K562 (cell line): ENCODE measurements at regions not wholly inside any gene's neighbourhood (a gene's known extent, or its start where the extent isn't known, plus 50 kb on each side); places are given as distances from the start of the nearest gene placed in this dataset.

Experiments used
- ATAC-seq: fragments of 200-7000 bp; cut with Tn5 transposase; 3 replicates; pipeline ENCODE4 v1.9.1; 2020; ENCODE audit warnings: moderate library complexity
- BruUV-seq: library from RNA; stranded (reverse); fragments of 400-500 nt; replicated peaks from 2 replicates; lab custom pipeline; 2021; lab: Mats Ljungman, UMichigan
- CTCF ChIA-PET: fragments of 300-600 bp; formaldehyde crosslinking; extraction: SDS; loops from one replicate; lab custom pipeline; 2021; ENCODE audit warnings: low intra/inter-chr PET ratio; lab: Yijun Ruan, JAX
- POLR2A ChIA-PET: fragments of 300-600, 350-650 bp; sonication (Branson Sonifier 250); formaldehyde crosslinking; extraction: SDS; loops from one replicate; lab custom pipeline; 2021; ENCODE audit warnings: antibody characterized with exemption, inconsistent platforms; lab: Yijun Ruan, JAX
- DNase-seq, 4 experiments: peaks; one replicate each; pipeline versions ENCODE4 v3.0.0 to v3.0.0-alpha.2; 2011 to 2018; ENCODE audit warnings: low spot score in 3 of 4, mixed read lengths in 3 of 4; ENCODE audit errors: extremely low read depth in 1 of 4
- FAIRE-seq: peaks from 2 replicates; lab custom pipeline; 2011; peaks lifted over from hg19 to GRCh38; lab: Jason Lieb, UNC
- H2AFZ ChIP-seq: 2 replicates; pipeline ENCODE4 v1.6.0; 2011; ENCODE audit warnings: low read depth, low read length, control low read depth, inconsistent platforms
- H3K27ac ChIP-seq: fragments of 200-600 bp; 3 replicates; pipeline ENCODE4 v1.8.0; 2011; ENCODE audit warnings: low read depth, mild to moderate bottlenecking, control low read depth, inconsistent platforms, low read length, moderate library complexity, mixed read lengths; ENCODE audit errors: extremely low read depth
- H3K27me3 ChIP-seq, 2 experiments: fragments of 300-600 bp in 1 of 2; 2 replicates in 1 of 2; 3 replicates in 1 of 2; pipeline versions ENCODE4 v1.6.0 to v1.8.0; 2011; ENCODE audit warnings: inconsistent platforms in 2 of 2, low read length in 2 of 2, mild to moderate bottlenecking in 1 of 2, mixed read lengths in 1 of 2, moderate library complexity in 1 of 2; ENCODE audit not compliant: control insufficient read depth in 2 of 2, insufficient read depth in 2 of 2
- H3K36me3 ChIP-seq: fragments of 300-600 bp; 3 replicates; pipeline ENCODE4 v1.8.0; 2011; ENCODE audit warnings: mild to moderate bottlenecking, low read length, inconsistent platforms; ENCODE audit not compliant: control insufficient read depth, insufficient read depth
- H3K4me1 ChIP-seq, 2 experiments: fragments of 200-600 bp in 1 of 2; replicated peaks in 1 of 2; 2 replicates in 1 of 2; 3 replicates in 1 of 2; pipeline versions ENCODE4 v1.5.1 to v1.8.0; 2011; ENCODE audit warnings: inconsistent platforms in 2 of 2, low read length in 2 of 2, mild to moderate bottlenecking in 1 of 2, mixed read lengths in 1 of 2, moderate library complexity in 1 of 2; ENCODE audit not compliant: control insufficient read depth in 2 of 2, insufficient read depth in 2 of 2
- H3K4me2 ChIP-seq: 2 replicates; pipeline ENCODE4 v1.6.1; 2011; ENCODE audit warnings: low read length, control low read depth, inconsistent platforms, mixed read lengths; ENCODE audit not compliant: insufficient read depth
- H3K4me3 ChIP-seq: fragments of 200-600 bp; sonication (generic), shearing (Covaris generic); 2 replicates; pipeline ENCODE4 v1.5.1; 2016; ENCODE audit warnings: control low read depth, inconsistent platforms
- H3K79me2 ChIP-seq: fragments of 200-600 bp; 3 replicates; pipeline ENCODE4 v1.8.0; 2011; ENCODE audit warnings: low read length, inconsistent platforms; ENCODE audit not compliant: control insufficient read depth, insufficient read depth
- H3K9ac ChIP-seq, 2 experiments: 2 replicates each; pipeline versions ENCODE4 v1.6.0 to v1.6.1; 2011; ENCODE audit warnings: low read depth in 2 of 2, low read length in 2 of 2, control low read depth in 1 of 2, inconsistent platforms in 1 of 2, mild to moderate bottlenecking in 1 of 2, mixed read lengths in 1 of 2; ENCODE audit not compliant: insufficient read depth in 1 of 2
- H3K9me1 ChIP-seq: one replicate; pipeline ENCODE4 v1.6.0; 2011; ENCODE audit warnings: inconsistent platforms, mild to moderate bottlenecking, low read length, moderate library complexity; ENCODE audit not compliant: control insufficient read depth, insufficient read depth
- H3K9me3 ChIP-seq: replicated peaks from 2 replicates; pipeline ENCODE4 v1.5.1; 2011; ENCODE audit warnings: low read depth, low read length, inconsistent platforms; ENCODE audit not compliant: control insufficient read depth, insufficient read depth
- H4K20me1 ChIP-seq: replicated peaks from 2 replicates; pipeline ENCODE4 v1.6.1; 2011; ENCODE audit warnings: low read length, inconsistent platforms, mixed read lengths; ENCODE audit not compliant: control insufficient read depth, insufficient read depth
- BHLHE40 ChIP-seq: IDR thresholded peaks from 2 replicates; pipeline ENCODE4 v1.6.1; 2011; ENCODE audit warnings: low read length, improper control_type of control experiment
- GATA2 ChIP-seq: sonication (generic); formaldehyde crosslinking; IDR thresholded peaks from 2 replicates; pipeline ENCODE4 v1.4.0; 2020; ENCODE audit warnings: mild to moderate bottlenecking, missing genetic modification reagents
- GTF2B ChIP-seq: IDR thresholded peaks from 2 replicates; pipeline ENCODE4 v1.6.1; 2011; ENCODE audit not compliant: insufficient read length; ENCODE audit errors: extremely low read depth
- IRF2 ChIP-seq: sonication (generic); formaldehyde crosslinking; IDR thresholded peaks from 2 replicates; pipeline ENCODE4 v1.8.1; 2022; ENCODE audit warnings: mild to moderate bottlenecking, missing genetic modification reagents
- LEF1 ChIP-seq: fragments of 450-650 bp; IDR thresholded peaks from 2 replicates; pipeline ENCODE4 v1.6.1; 2016; ENCODE audit warnings: mild to moderate bottlenecking
- NFIX ChIP-seq: fragments of 250-450 bp; sonication (Bioruptor Pico); IDR thresholded peaks from 2 replicates; pipeline ENCODE4 v1.4.0; 2020; ENCODE audit warnings: low read depth, mild to moderate bottlenecking, moderate library complexity
- RBM15 ChIP-seq: fragments of 200-400 bp; formaldehyde crosslinking; IDR thresholded peaks from 2 replicates; pipeline ENCODE4 v1.6.1; 2018; ENCODE audit warnings: mild to moderate bottlenecking, low read length, moderate library complexity; ENCODE audit not compliant: insufficient read depth
- TCF15 ChIP-seq: fragments of 250-450 bp; sonication (Bioruptor Pico); IDR thresholded peaks from 2 replicates; pipeline ENCODE4 v1.8.0; 2022; ENCODE audit warnings: moderate library complexity, mild to moderate bottlenecking, inconsistent platforms
- ZKSCAN1 ChIP-seq: fragments of 150-350 bp; IDR thresholded peaks from 2 replicates; pipeline ENCODE4 v1.6.1; 2016; ENCODE audit warnings: low read depth, low read length
- ZNF324 ChIP-seq: fragments of 250-450 bp; sonication (Bioruptor Pico); IDR thresholded peaks from 2 replicates; pipeline ENCODE4 v1.4.0; 2020; ENCODE audit warnings: mild to moderate bottlenecking
- ZNF436 ChIP-seq: fragments of 250-450, 450-650 bp; sonication (Bioruptor Pico); formaldehyde crosslinking; IDR thresholded peaks from 2 replicates; pipeline ENCODE4 v1.7.0; 2020; ENCODE audit warnings: mild to moderate bottlenecking
- WGBS: fragments of 100-300 bp; shearing (Covaris generic); methylation state at CpG from one replicate; pipeline ENCODE4 v1.1.6; 2016; ENCODE audit warnings: low coverage, mixed read lengths; ENCODE audit not compliant: insufficient coverage; ENCODE audit errors: missing lambda C conversion rate; 5-methylcytosine and 5-hydroxymethylcytosine counted together
- in situ Hi-C: fragments of 300-500 bp; cut with MboI; formaldehyde crosslinking; loops from 4 replicates; pipeline ENCODE4 v1.15.0; 2018; ENCODE audit warnings: inconsistent platforms, mixed read lengths
- intact Hi-C: fragments of 100-400 bp; cut with micrococcal nuclease; formaldehyde crosslinking; loops from 2 replicates; pipeline ENCODE4 v1.14.2; 2022
- TF ChIP-seq, protein P1 (sequence below): sonication (generic); formaldehyde crosslinking; IDR thresholded peaks from 2 replicates; pipeline ENCODE4 v1.4.0; 2020; ENCODE audit warnings: mild to moderate bottlenecking, missing genetic modification reagents
- TF ChIP-seq, protein P2 (sequence below): fragments of 250-450 bp; sonication (Bioruptor Pico); IDR thresholded peaks from 2 replicates; pipeline ENCODE4 v1.5.0; 2021; ENCODE audit warnings: mild to moderate bottlenecking, borderline replicate concordance
- TF ChIP-seq, protein P3 (sequence below): fragments of 450-650 bp; IDR thresholded peaks from 2 replicates; pipeline ENCODE4 v1.6.1; 2016; ENCODE audit warnings: borderline replicate concordance

DNA sequence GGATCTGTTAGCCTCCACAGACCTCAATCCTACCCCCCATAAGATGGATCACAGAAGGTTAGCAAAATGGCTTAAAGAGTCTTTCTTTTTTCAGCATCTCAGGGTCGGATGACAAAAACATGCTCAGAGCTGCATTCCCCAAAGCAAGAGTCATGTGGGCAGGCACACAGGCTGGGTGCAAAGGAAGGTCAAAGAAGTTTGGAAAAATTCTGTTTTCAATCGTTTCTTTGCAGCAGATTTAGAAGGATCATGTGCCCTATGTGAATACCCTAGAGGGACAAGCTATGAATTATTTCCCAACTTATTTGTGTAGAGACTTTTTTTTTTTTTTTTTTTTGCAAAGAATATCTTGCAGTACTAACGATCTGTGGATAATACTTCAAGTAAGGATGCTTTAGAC is 845.4 kb downstream of the VRK1 start (continued):
- TF ChIP-seq ZKSCAN1, result no peak
- TF ChIP-seq, protein P1, sequence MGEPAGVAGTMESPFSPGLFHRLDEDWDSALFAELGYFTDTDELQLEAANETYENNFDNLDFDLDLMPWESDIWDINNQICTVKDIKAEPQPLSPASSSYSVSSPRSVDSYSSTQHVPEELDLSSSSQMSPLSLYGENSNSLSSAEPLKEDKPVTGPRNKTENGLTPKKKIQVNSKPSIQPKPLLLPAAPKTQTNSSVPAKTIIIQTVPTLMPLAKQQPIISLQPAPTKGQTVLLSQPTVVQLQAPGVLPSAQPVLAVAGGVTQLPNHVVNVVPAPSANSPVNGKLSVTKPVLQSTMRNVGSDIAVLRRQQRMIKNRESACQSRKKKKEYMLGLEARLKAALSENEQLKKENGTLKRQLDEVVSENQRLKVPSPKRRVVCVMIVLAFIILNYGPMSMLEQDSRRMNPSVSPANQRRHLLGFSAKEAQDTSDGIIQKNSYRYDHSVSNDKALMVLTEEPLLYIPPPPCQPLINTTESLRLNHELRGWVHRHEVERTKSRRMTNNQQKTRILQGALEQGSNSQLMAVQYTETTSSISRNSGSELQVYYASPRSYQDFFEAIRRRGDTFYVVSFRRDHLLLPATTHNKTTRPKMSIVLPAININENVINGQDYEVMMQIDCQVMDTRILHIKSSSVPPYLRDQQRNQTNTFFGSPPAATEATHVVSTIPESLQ, result no peak

- H3K4me1 ChIP-seq, result no peaks in the 10 kb centered on the region
- H3K4me2 ChIP-seq, result no peak overlapping the region
- H3K27me3 ChIP-seq, result no peaks in the 10 kb centered on the region
- intact Hi-C loops (no loop called here), in situ Hi-C loops (no loop called here)
- H3K9me1 ChIP-seq, result no peaks in the 10 kb centered on the region
- ATAC-seq, result no peak
- no peaks in the 10 kb centered on the region for H3K9me3 ChIP-seq
- H3K27ac ChIP-seq, result no peak overlapping the region
- no peaks in the 10 kb centered on the region for H3K79me2 ChIP-seq
- WGBS, result 0% methylated on average over 1 of the region's 1 CpG
- no TSS peak for BruUV-seq
- ChIA-PET POLR2A (no interaction called here), CTCF (no interaction called here)
- no peaks in the 10 kb centered on the region for H4K20me1 ChIP-seq
- H3K4me3 ChIP-seq, result no peak overlapping the region
- H2AFZ ChIP-seq, result no peak overlapping the region
- DNase-seq, result no peak
- H3K36me3 ChIP-seq, result no peaks in the 10 kb centered on the region
- no peak overlapping the region for H3K9ac ChIP-seq
- no peak for FAIRE-seq
- TF ChIP-seq ZNF324 (CRISPR knock-in tag) (no peak), GATA2 (CRISPR knock-in tag) (no peak), IRF2 (CRISPR knock-in tag) (no peak), GTF2B (no peak), LEF1 (no peak), BHLHE40 (no peak), NFIX (CRISPR knock-in tag) (no peak), RBM15 (no peak), TCF15 (no peak), ZNF436 (CRISPR knock-in tag) (no peak)
- TF ChIP-seq, protein P2, sequence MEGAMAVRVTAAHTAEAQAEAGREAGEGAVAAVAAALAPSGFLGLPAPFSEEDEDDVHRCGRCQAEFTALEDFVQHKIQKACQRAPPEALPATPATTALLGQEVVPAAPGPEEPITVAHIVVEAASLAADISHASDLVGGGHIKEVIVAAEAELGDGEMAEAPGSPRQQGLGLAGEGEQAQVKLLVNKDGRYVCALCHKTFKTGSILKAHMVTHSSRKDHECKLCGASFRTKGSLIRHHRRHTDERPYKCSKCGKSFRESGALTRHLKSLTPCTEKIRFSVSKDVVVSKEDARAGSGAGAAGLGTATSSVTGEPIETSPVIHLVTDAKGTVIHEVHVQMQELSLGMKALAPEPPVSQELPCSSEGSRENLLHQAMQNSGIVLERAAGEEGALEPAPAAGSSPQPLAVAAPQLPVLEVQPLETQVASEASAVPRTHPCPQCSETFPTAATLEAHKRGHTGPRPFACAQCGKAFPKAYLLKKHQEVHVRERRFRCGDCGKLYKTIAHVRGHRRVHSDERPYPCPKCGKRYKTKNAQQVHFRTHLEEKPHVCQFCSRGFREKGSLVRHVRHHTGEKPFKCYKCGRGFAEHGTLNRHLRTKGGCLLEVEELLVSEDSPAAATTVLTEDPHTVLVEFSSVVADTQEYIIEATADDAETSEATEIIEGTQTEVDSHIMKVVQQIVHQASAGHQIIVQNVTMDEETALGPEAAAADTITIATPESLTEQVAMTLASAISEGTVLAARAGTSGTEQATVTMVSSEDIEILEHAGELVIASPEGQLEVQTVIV (CRISPR knock-in tag), result no peak
- TF ChIP-seq, protein P3, sequence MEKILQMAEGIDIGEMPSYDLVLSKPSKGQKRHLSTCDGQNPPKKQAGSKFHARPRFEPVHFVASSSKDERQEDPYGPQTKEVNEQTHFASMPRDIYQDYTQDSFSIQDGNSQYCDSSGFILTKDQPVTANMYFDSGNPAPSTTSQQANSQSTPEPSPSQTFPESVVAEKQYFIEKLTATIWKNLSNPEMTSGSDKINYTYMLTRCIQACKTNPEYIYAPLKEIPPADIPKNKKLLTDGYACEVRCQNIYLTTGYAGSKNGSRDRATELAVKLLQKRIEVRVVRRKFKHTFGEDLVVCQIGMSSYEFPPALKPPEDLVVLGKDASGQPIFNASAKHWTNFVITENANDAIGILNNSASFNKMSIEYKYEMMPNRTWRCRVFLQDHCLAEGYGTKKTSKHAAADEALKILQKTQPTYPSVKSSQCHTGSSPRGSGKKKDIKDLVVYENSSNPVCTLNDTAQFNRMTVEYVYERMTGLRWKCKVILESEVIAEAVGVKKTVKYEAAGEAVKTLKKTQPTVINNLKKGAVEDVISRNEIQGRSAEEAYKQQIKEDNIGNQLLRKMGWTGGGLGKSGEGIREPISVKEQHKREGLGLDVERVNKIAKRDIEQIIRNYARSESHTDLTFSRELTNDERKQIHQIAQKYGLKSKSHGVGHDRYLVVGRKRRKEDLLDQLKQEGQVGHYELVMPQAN, result no peak
Observed at GRCh38 chr14:97644365-97644764, 847.2 kb downstream of the VRK1 start.
